SIG-M5 treated with dmso at 0.1 percent for 504 hours (cell line): ENCODE measurements at regions not wholly inside any gene's neighbourhood (a gene's known extent, or its start where the extent isn't known, plus 50 kb on each side); places are given as distances from the start of the nearest gene placed in this dataset.
A peak's percentile ranks its signal among the peaks of the same experiment; 100 is the strongest.

ENCODE experiments used
- DNase-seq: peaks from one replicate; lab custom pipeline; 2025; ENCODE audit not compliant: unreplicated experiment; lab: John Stamatoyannopoulos, UW

- DNase-seq = no peak
These were observed 50.8 kb upstream of the INCENP start for GRCh38 chr11:62073061-62073460.

GRCh38 chr11:62071408-62071807 is 52.4 kb upstream of the INCENP start:
- DNase-seq = no peak

GRCh38 chr11:62069986-62070919 is 53.6 kb upstream of the INCENP start:
- DNase-seq = no peak

- DNase-seq = no peak
These were observed 54.4 kb upstream of the INCENP start for GRCh38 chr11:62069374-62069773.

- DNase-seq = no peak
These were observed 55.1 kb upstream of the INCENP start for GRCh38 chr11:62068730-62069129.

GRCh38 chr11:62067741-62068140 is 56.1 kb upstream of the INCENP start:
- no peak for DNase-seq

- no peak for DNase-seq
These were observed 59.6 kb upstream of the INCENP start for GRCh38 chr11:62064221-62064620.

- no peak for DNase-seq
These were observed 61.5 kb upstream of the INCENP start for GRCh38 chr11:62062223-62062861.

- DNase-seq = no peak
These were observed 62.2 kb upstream of the INCENP start for GRCh38 chr11:62061356-62062222.

- no peak for DNase-seq
These were observed 66.7 kb upstream of the INCENP start for GRCh38 chr11:62057069-62057468.

GRCh38 chr11:62055970-62056369 is 67.8 kb upstream of the INCENP start:
- DNase-seq = no peak

GRCh38 chr11:62054484-62055121 is 69.2 kb upstream of the INCENP start:
- DNase-seq = peak; percentile 49

GRCh38 chr11:62054081-62054480 is 69.7 kb upstream of the INCENP start:
- no peak for DNase-seq

- no peak for DNase-seq
These were observed 73.1 kb upstream of the INCENP start for GRCh38 chr11:62050716-62051115.

GRCh38 chr11:62048100-62048499 is 75.7 kb upstream of the INCENP start:
- no peak for DNase-seq

GRCh38 chr11:62046568-62047100 is 77.2 kb upstream of the INCENP start:
- DNase-seq = no peak

- no peak for DNase-seq
These were observed 77.2 kb upstream of the FTH1 start for GRCh38 chr11:62044639-62045121.

- DNase-seq = no peak
These were observed 67.9 kb upstream of the FTH1 start for GRCh38 chr11:62035293-62035692.

- DNase-seq = no peak
These were observed 66.6 kb upstream of the FTH1 start for GRCh38 chr11:62034036-62034338.

GRCh38 chr11:62033191-62034035 is 66.0 kb upstream of the FTH1 start:
- peak; percentile 37 for DNase-seq
